GM23338 (cell line): ENCODE measurements at regions not wholly inside any gene's neighbourhood (a gene's known extent, or its start where the extent isn't known, plus 50 kb on each side); places are given as distances from the start of the nearest gene placed in this dataset.
"Not testable (repeated sequence)": the region's sequence is repeated elsewhere in the genome, so short reads cannot be mapped to it uniquely, and the experiment has no call there.

Source experiments
- ATAC-seq: fragments of 200-7000 bp; cut with Tn5 transposase; 3 replicates; pipeline ENCODE4 v1.9.1; 2020
- DNase-seq: peaks from one replicate; pipeline ENCODE4 v3.0.0-alpha.2; 2015; ENCODE audit warnings: low spot score
- H2AFZ ChIP-seq: fragments of 200-600 bp; sonication (generic); 2 replicates; pipeline ENCODE4 v1.8.0; 2016; ENCODE audit warnings: antibody characterized with exemption, mild to moderate bottlenecking, moderate library complexity
- H3F3A ChIP-seq: fragments of 200-600 bp; sonication (generic); replicated peaks from 2 replicates; pipeline ENCODE4 v1.8.0; 2017; ENCODE audit warnings: antibody characterized with exemption, mixed run types, low read depth
- H3K27ac ChIP-seq: fragments of 200-600 bp; sonication (generic); 2 replicates; pipeline ENCODE4 v1.6.1; 2016; ENCODE audit warnings: low read depth
- H3K27me3 ChIP-seq: fragments of 200-600 bp; sonication (generic); 2 replicates; pipeline ENCODE4 v1.8.0; 2016; ENCODE audit warnings: mild to moderate bottlenecking, mixed run types, moderate library complexity; ENCODE audit not compliant: insufficient read depth
- H3K36me3 ChIP-seq: fragments of 200-600 bp; sonication (generic); 2 replicates; pipeline ENCODE4 v1.8.0; 2016; ENCODE audit warnings: mild to moderate bottlenecking; ENCODE audit not compliant: insufficient read depth
- H3K4me1 ChIP-seq: fragments of 200-600 bp; sonication (generic); 2 replicates; pipeline ENCODE4 v1.8.0; 2016; ENCODE audit warnings: mild to moderate bottlenecking, moderate library complexity; ENCODE audit not compliant: insufficient read depth
- H3K4me2 ChIP-seq: fragments of 200-600 bp; sonication (generic); 2 replicates; pipeline ENCODE4 v1.7.1; 2017; ENCODE audit warnings: mixed run types
- H3K4me3 ChIP-seq: fragments of 200-600 bp; sonication (generic); 2 replicates; pipeline ENCODE4 v1.6.1; 2016; ENCODE audit warnings: mixed run types
- H3K79me2 ChIP-seq: fragments of 200-600 bp; sonication (generic); replicated peaks from 2 replicates; pipeline ENCODE4 v1.8.0; 2017; ENCODE audit warnings: mild to moderate bottlenecking; ENCODE audit not compliant: insufficient read depth
- H3K9me2 ChIP-seq: fragments of 200-600 bp; sonication (generic); 2 replicates; pipeline ENCODE4 v1.8.0; 2017; ENCODE audit not compliant: insufficient read depth
- H4K20me1 ChIP-seq: fragments of 200-600 bp; sonication (generic); replicated peaks from 2 replicates; pipeline ENCODE4 v1.8.0; 2017; ENCODE audit warnings: mild to moderate bottlenecking; ENCODE audit not compliant: insufficient read depth
- H3K27ac Mint-ChIP-seq: 2 replicates; pipeline ENCODE4 v1.8.0; 2020; ENCODE audit warnings: inconsistent platforms, mild to moderate bottlenecking, moderate library complexity, mixed read lengths
- H3K27me3 Mint-ChIP-seq: 3 replicates; pipeline ENCODE4 v1.8.0; 2022; ENCODE audit warnings: low read depth, mild to moderate bottlenecking, moderate library complexity, mixed read lengths, inconsistent platforms; ENCODE audit not compliant: insufficient read depth, poor library complexity
- H3K36me3 Mint-ChIP-seq: 3 replicates; pipeline ENCODE4 v1.8.0; 2021; ENCODE audit warnings: low read depth, mild to moderate bottlenecking, inconsistent platforms, moderate library complexity, mixed read lengths
- H3K4me1 Mint-ChIP-seq: 3 replicates; pipeline ENCODE4 v1.8.0; 2020; ENCODE audit warnings: mild to moderate bottlenecking, inconsistent platforms, mixed read lengths
- H3K4me3 Mint-ChIP-seq: 3 replicates; pipeline ENCODE4 v1.8.0; 2021; ENCODE audit warnings: moderate library complexity, mild to moderate bottlenecking, inconsistent platforms, mixed read lengths
- H3K9me3 Mint-ChIP-seq: 3 replicates; pipeline ENCODE4 v1.8.0; 2020; ENCODE audit warnings: moderate library complexity, mild to moderate bottlenecking, inconsistent platforms, mixed read lengths
- NANOG ChIP-seq: IDR thresholded peaks from 2 replicates; pipeline ENCODE4 v1.6.1; 2016; ENCODE audit warnings: antibody characterized with exemption, borderline replicate concordance
- POLR2AphosphoS5 ChIP-seq: IDR thresholded peaks from 2 replicates; pipeline ENCODE4 v1.6.1; 2016; ENCODE audit warnings: antibody characterized with exemption, low read depth
- STAT1 ChIP-seq: IDR thresholded peaks from one replicate; pipeline ENCODE4 v1.6.1; 2016; ENCODE audit warnings: antibody characterized with exemption; ENCODE audit not compliant: unreplicated experiment
- ZNF114 ChIP-seq: fragments of 250-450 bp; sonication (Bioruptor Pico); IDR thresholded peaks from 2 replicates; pipeline ENCODE4 v1.5.0; 2020; ENCODE audit warnings: mild to moderate bottlenecking, moderate library complexity
- TF ChIP-seq, protein P1 (sequence below): IDR thresholded peaks from one replicate; pipeline ENCODE4 v1.6.1; 2018; ENCODE audit warnings: antibody characterized with exemption; ENCODE audit not compliant: unreplicated experiment
- TF ChIP-seq, protein P2 (sequence below), 2 experiments: fragments of 200-600 bp in 1 of 2; sonication (generic) in 1 of 2; conservative IDR thresholded peaks; 2 replicates each; pipeline versions ENCODE4 v1.5.1 to v1.6.1; 2016 to 2017; ENCODE audit warnings: antibody characterized with exemption in 2 of 2, low read depth in 2 of 2, mild to moderate bottlenecking in 2 of 2, moderate library complexity in 1 of 2

DNA sequence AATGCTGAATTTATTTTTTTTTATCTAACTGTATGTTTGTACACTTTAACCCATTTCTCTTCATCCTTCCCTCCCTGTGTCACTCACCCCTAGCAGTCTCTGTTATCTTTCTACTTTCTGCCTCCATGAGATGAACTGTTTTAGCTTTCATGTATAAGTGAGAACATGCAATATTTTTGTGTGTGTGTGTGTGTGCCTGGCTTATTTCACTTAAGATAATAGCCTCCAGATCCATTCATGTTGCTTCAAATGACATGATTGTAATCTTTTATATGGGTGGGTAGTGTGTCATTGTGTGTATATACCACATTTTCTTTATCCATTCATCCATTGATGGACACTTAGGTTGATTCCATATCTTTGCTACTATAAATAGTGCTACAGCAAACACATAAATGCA is 1023.9 kb downstream of the TLE1 start (continued):
- TF ChIP-seq, protein P1, sequence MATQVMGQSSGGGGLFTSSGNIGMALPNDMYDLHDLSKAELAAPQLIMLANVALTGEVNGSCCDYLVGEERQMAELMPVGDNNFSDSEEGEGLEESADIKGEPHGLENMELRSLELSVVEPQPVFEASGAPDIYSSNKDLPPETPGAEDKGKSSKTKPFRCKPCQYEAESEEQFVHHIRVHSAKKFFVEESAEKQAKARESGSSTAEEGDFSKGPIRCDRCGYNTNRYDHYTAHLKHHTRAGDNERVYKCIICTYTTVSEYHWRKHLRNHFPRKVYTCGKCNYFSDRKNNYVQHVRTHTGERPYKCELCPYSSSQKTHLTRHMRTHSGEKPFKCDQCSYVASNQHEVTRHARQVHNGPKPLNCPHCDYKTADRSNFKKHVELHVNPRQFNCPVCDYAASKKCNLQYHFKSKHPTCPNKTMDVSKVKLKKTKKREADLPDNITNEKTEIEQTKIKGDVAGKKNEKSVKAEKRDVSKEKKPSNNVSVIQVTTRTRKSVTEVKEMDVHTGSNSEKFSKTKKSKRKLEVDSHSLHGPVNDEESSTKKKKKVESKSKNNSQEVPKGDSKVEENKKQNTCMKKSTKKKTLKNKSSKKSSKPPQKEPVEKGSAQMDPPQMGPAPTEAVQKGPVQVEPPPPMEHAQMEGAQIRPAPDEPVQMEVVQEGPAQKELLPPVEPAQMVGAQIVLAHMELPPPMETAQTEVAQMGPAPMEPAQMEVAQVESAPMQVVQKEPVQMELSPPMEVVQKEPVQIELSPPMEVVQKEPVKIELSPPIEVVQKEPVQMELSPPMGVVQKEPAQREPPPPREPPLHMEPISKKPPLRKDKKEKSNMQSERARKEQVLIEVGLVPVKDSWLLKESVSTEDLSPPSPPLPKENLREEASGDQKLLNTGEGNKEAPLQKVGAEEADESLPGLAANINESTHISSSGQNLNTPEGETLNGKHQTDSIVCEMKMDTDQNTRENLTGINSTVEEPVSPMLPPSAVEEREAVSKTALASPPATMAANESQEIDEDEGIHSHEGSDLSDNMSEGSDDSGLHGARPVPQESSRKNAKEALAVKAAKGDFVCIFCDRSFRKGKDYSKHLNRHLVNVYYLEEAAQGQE: no peak
- TF ChIP-seq POLR2AphosphoS5 (no peak), NANOG (no peak), ZNF114 (CRISPR knock-in tag) (no peak)
- TF ChIP-seq, protein P2, sequence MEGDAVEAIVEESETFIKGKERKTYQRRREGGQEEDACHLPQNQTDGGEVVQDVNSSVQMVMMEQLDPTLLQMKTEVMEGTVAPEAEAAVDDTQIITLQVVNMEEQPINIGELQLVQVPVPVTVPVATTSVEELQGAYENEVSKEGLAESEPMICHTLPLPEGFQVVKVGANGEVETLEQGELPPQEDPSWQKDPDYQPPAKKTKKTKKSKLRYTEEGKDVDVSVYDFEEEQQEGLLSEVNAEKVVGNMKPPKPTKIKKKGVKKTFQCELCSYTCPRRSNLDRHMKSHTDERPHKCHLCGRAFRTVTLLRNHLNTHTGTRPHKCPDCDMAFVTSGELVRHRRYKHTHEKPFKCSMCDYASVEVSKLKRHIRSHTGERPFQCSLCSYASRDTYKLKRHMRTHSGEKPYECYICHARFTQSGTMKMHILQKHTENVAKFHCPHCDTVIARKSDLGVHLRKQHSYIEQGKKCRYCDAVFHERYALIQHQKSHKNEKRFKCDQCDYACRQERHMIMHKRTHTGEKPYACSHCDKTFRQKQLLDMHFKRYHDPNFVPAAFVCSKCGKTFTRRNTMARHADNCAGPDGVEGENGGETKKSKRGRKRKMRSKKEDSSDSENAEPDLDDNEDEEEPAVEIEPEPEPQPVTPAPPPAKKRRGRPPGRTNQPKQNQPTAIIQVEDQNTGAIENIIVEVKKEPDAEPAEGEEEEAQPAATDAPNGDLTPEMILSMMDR (conservative IDR thresholded peaks at IDR 0.05; ENCODE audit: low read depth in 2 of 2): no peak

DNA sequence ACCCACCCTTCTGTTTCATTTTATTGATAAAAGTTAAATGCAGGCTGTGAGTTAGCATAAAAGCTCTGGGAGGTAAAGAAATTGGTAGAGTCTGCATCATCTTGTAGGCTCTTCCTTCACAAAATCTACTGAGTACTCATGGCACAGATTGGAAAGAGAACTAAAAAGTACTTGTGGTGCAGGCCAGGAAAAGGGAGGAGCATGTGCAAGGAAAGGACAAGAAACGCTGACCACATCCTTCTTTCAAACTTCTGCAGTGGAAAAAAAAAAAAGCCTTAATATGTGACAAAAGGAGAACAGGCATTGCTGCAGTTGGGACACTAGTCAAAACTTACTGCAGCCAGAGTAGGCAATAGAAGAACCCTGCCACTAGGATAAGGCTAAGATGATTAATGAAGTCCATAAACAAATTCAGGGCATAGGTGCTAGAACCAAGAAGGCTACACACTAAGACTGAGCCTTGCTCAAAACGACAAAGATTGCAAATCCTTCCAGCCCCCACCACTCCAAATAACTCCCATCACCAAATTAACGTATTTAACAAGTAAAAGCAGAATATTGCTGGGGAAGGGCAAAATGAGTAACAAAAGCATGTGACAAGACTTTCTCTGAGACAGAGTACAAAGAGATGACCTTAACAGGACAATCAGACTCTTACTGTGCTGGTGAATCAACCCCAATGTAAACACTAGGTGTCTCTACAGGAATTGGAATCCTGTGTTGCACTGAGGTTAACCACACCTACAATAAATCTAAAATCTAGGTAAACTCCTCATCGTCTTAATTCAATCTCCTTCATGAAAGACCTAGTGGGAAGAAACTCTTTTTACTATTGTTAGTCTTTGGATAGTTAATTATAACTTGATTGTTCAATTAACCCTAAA is 1024.8 kb downstream of the TLE1 start:
- Mint-ChIP-seq H3K4me3 (no peak overlapping the region), H3K4me1 (no peaks in the 10 kb centered on the region; the same call in 2 of the 3 replicates), H3K27me3 (no peaks in the 10 kb centered on the region), H3K36me3 (peaks cover 40% of the 10 kb centered on the region), H3K27ac (no peak overlapping the region), H3K9me3 (peaks cover 51% of the 10 kb centered on the region)
- H3K27ac ChIP-seq: no peak overlapping the region
- DNase-seq (no peak), ATAC-seq (no peak)
- TF ChIP-seq, protein P2 (conservative IDR thresholded peaks at IDR 0.05; ENCODE audit: low read depth in 2 of 2): peak; percentile 35 to 55
- no peak for TF ChIP-seq STAT1
- H3K4me2 ChIP-seq: no peak overlapping the region
- no peaks in the 10 kb centered on the region for H3K79me2 ChIP-seq
- no peaks in the 10 kb centered on the region for H3F3A ChIP-seq
- no peaks in the 10 kb centered on the region for H4K20me1 ChIP-seq
- no peaks in the 10 kb centered on the region for H3K27me3 ChIP-seq
- H3K9me2 ChIP-seq: no peaks in the 10 kb centered on the region
- H3K4me3 ChIP-seq: no peak overlapping the region
- peak overlapping the region; percentile 14; the same call in 1 of the 2 replicates for H2AFZ ChIP-seq
- no peaks in the 10 kb centered on the region for H3K4me1 ChIP-seq
- no peaks in the 10 kb centered on the region for H3K36me3 ChIP-seq

DNA sequence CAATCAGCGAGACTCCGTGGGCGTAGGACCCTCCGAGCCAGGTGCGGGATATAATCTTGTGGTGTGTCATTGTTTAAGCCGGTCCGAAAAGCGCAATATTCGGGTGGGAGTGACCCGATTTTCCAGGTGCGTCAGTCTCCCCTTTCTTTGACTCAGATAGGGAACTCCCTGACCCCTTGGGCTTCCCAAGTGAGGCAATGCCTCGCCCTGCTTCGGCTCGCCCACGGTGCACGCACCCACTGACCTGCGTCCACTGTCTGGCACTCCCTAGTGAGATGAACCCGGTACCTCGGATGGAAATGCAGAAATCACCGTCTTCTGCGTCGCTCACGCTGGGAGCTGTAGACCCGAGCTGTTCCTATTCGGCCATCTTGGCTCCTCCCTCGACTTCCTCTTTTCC is 1029.6 kb downstream of the TLE1 start:
- H3K4me2 ChIP-seq, H3K36me3 ChIP-seq, H3K27me3 ChIP-seq, H2AFZ ChIP-seq, ATAC-seq, H3K27ac ChIP-seq, H3K27me3 Mint-ChIP-seq, DNase-seq, H3K4me1 ChIP-seq, H4K20me1 ChIP-seq, H3K4me3 Mint-ChIP-seq, H3K4me1 Mint-ChIP-seq, H3K27ac Mint-ChIP-seq, H3F3A ChIP-seq, H3K9me2 ChIP-seq, H3K4me3 ChIP-seq, H3K79me2 ChIP-seq: not testable (repeated sequence)
- Mint-ChIP-seq H3K36me3 (peaks cover 32% of the 10 kb centered on the region), H3K9me3 (peaks cover 42% of the 10 kb centered on the region)
